Left lung (tissue), 4 donors: ENCODE measurements at regions not wholly inside any gene's neighbourhood (a gene's known extent, or its start where the extent isn't known, plus 50 kb on each side); places are given as distances from the start of the nearest gene placed in this dataset.
"Not testable (repeated sequence)": the region's sequence is repeated elsewhere in the genome, so short reads cannot be mapped to it uniquely, and the experiment has no call there.

Experiments
- ATAC-seq: fragments of 200-7000 bp; cut with Tn5 transposase; one replicate; pipeline ENCODE4 v1.9.1; 2020; ENCODE audit warnings: moderate library complexity
- DNase-seq, 4 donors: peaks; one replicate each; pipeline ENCODE4 v3.0.0-alpha.2; 2013 to 2020
- H3K27ac ChIP-seq, 2 donors: fragments of 200-600 bp; sonication (generic) in 1 of 2; one replicate each; pipeline versions ENCODE4 v1.5.0 to v1.8.0; 2020 to 2021
- H3K27me3 ChIP-seq, 2 donors: fragments of 200-600 bp; sonication (generic) in 1 of 2; one replicate each; pipeline versions ENCODE4 v1.5.0 to v1.8.0; 2020 to 2021
- H3K36me3 ChIP-seq, 2 donors: fragments of 200-600 bp; sonication (generic) in 1 of 2; one replicate each; pipeline versions ENCODE4 v1.5.0 to v1.8.0; 2020 to 2021
- H3K4me1 ChIP-seq, 2 donors: fragments of 200-600 bp; one replicate each; pipeline ENCODE4 v1.8.0; 2021
- H3K4me3 ChIP-seq, 2 donors: fragments of 200-600 bp; sonication (generic) in 1 of 2; one replicate each; pipeline versions ENCODE4 v1.5.0 to v1.8.0; 2020 to 2021; ENCODE audit warnings: mild to moderate bottlenecking in 1 of 2
- H3K9me3 ChIP-seq, 2 donors: fragments of 200-600 bp; sonication (generic) in 1 of 2; one replicate each; pipeline versions ENCODE4 v1.5.0 to v1.8.0; 2020 to 2021
- CTCF ChIP-seq, 2 donors: fragments of 200-600 bp; sonication (generic) in 1 of 2; IDR thresholded peaks; one replicate each; pipeline versions ENCODE4 v1.5.0 to v1.8.0; 2021; ENCODE audit warnings: antibody characterized with exemption in 2 of 2
- intact Hi-C, 2 donors: fragments of 100-400 bp; cut with DNase I; formaldehyde crosslinking; loops; one replicate each; pipeline versions ENCODE4 v1.11.2 to v1.14.2; 2022
- donor health status: DM: no; HTN: yes; CAD: no.
- donor health status: DM: no; HTN: no; CAD: no.

- intact Hi-C loops, DNase-seq, H3K36me3 ChIP-seq, H3K27me3 ChIP-seq, H3K27ac ChIP-seq, H3K4me1 ChIP-seq, ATAC-seq, H3K4me3 ChIP-seq: not testable (repeated sequence)
- H3K9me3 ChIP-seq: peaks cover 0 to 37% of the 10 kb centered on the region in 2 donors
These were observed 635.5 kb downstream of the ZNF716 start for GRCh38 chr7:58085444-58085843.

GRCh38 chr7:58086461-58086860 lies 636.5 kb downstream of the ZNF716 start:
- ATAC-seq (no peak), DNase-seq (peak in 1 of 4 donors; percentile 53)
- H3K4me3 ChIP-seq: no peak overlapping the region
- no peaks in the 10 kb centered on the region for H3K36me3 ChIP-seq
- TF ChIP-seq CTCF (IDR thresholded peaks at IDR 0.05): no peak
- H3K27me3 ChIP-seq: no peaks in the 10 kb centered on the region
- intact Hi-C loops: no loop called here
- no peak overlapping the region for H3K27ac ChIP-seq
- H3K4me1 ChIP-seq: no peaks in the 10 kb centered on the region
- peaks cover 0 to 47% of the 10 kb centered on the region in 2 donors for H3K9me3 ChIP-seq

GRCh38 chr7:58086871-58087535 lies 637.0 kb downstream of the ZNF716 start:
- H3K27ac ChIP-seq: no peak overlapping the region
- H3K9me3 ChIP-seq: peaks cover 0 to 50% of the 10 kb centered on the region in 2 donors
- DNase-seq (peak in 1 of 4 donors; percentile 72), ATAC-seq (no peak)
- H3K27me3 ChIP-seq: no peaks in the 10 kb centered on the region
- intact Hi-C loops: no loop called here
- H3K36me3 ChIP-seq: no peaks in the 10 kb centered on the region
- no peak overlapping the region for H3K4me3 ChIP-seq
- TF ChIP-seq CTCF (IDR thresholded peaks at IDR 0.05): no peak
- H3K4me1 ChIP-seq: no peaks in the 10 kb centered on the region

GRCh38 chr7:58087536-58088190 lies 637.7 kb downstream of the ZNF716 start:
- Histone ChIP-seq H3K4me1 (no peaks in the 10 kb centered on the region), H3K4me3 (no peak overlapping the region), H3K27me3 (no peaks in the 10 kb centered on the region), H3K9me3 (peaks cover 0 to 55% of the 10 kb centered on the region in 2 donors), H3K27ac (no peak overlapping the region), H3K36me3 (no peaks in the 10 kb centered on the region)
- DNase-seq: peak in 1 of 4 donors; percentile 57
- no peak for ATAC-seq
- no peak for TF ChIP-seq CTCF (IDR thresholded peaks at IDR 0.05)
- intact Hi-C loops: no loop called here

- peak in 1 of 4 donors; percentile 33 for DNase-seq
- intact Hi-C loops: not testable (repeated sequence)
These were observed 638.2 kb downstream of the ZNF716 start for GRCh38 chr7:58088191-58088560.

GRCh38 chr7:58091063-58091462 lies 641.1 kb downstream of the ZNF716 start:
- H3K27ac ChIP-seq, H3K36me3 ChIP-seq, ATAC-seq, intact Hi-C loops, H3K27me3 ChIP-seq, H3K4me1 ChIP-seq, DNase-seq, H3K4me3 ChIP-seq: not testable (repeated sequence)
- H3K9me3 ChIP-seq: peaks cover 0 to 62% of the 10 kb centered on the region in 2 donors

More at GRCh38 chr7:58088191-58088560, 638.2 kb downstream of the ZNF716 start:
- ATAC-seq, H3K4me1 ChIP-seq, H3K4me3 ChIP-seq, H3K36me3 ChIP-seq, H3K27ac ChIP-seq, H3K27me3 ChIP-seq: not testable (repeated sequence)
- H3K9me3 ChIP-seq: peaks cover 0 to 58% of the 10 kb centered on the region in 2 donors
